Ureter (tissue), 1 donor: ENCODE measurements at regions not wholly inside any gene's neighbourhood (a gene's known extent, or its start where the extent isn't known, plus 50 kb on each side); places are given as distances from the start of the nearest gene placed in this dataset.

Source experiments
- DNase-seq: peaks from one replicate; pipeline ENCODE4 v3.0.0-alpha.2; 2020; ENCODE audit warnings: low spot score
- donor health status: DM: yes; HTN: yes; CAD: no.

- DNase-seq: no peak
These were observed 199.8 kb downstream of the DHX35 start for GRCh38 chr20:39161900-39162299.

- DNase-seq: no peak
These were observed 193.8 kb downstream of the DHX35 start for GRCh38 chr20:39155971-39156370.

GRCh38 chr20:39152742-39153141 is 190.6 kb downstream of the DHX35 start:
- DNase-seq: no peak

GRCh38 chr20:39152126-39152525 is 190.0 kb downstream of the DHX35 start:
- DNase-seq: peak; percentile 45

- no peak for DNase-seq
These were observed 188.4 kb downstream of the DHX35 start for GRCh38 chr20:39150501-39150900.

DNA sequence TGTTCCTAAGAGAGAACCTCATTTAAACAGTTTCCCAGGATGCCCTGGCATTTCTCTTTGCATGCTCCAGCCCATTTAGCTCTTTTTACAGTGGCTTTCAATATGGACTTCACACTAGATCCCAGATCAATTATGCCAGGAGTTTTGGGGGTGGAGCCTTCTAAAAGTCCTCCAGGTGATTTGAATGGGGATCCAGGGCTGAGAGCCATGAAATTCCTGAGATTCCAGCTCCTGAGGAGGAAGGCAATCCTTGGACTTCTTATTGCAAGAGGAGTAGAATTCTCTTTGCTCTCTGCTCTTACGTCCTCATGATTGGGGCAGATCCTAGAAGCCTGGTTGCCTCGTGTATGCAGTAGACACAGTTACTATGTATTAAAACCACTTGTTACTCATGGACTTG is 184.2 kb downstream of the DHX35 start:
- DNase-seq: no peak

- DNase-seq: no peak
These were observed 183.8 kb downstream of the DHX35 start for GRCh38 chr20:39145921-39146320.

DNA sequence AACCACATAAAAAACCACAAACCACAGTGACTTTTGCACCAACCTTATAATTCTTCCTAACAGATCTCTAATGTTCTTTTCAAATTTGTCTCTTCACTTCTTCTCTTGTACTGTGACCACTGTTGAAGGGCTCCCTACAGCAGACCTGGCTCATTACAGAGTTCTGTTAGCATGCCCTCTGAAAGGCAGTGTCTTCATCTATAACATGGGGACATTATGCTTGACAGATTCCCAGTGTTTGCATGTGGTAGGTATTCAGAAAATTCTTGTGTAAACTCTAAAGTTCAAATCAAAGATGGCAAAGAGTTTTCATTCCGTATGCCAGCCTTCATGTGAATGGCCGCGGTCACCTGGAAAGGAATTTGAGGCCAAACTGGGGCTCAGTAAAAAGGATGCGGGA is 182.6 kb downstream of the DHX35 start:
- no peak for DNase-seq

GRCh38 chr20:39142407-39143096 is 180.4 kb downstream of the DHX35 start:
- no peak for DNase-seq

GRCh38 chr20:39137299-39137698 is 175.2 kb downstream of the DHX35 start:
- DNase-seq: no peak

GRCh38 chr20:39136798-39137197 is 174.7 kb downstream of the DHX35 start:
- no peak for DNase-seq

DNA sequence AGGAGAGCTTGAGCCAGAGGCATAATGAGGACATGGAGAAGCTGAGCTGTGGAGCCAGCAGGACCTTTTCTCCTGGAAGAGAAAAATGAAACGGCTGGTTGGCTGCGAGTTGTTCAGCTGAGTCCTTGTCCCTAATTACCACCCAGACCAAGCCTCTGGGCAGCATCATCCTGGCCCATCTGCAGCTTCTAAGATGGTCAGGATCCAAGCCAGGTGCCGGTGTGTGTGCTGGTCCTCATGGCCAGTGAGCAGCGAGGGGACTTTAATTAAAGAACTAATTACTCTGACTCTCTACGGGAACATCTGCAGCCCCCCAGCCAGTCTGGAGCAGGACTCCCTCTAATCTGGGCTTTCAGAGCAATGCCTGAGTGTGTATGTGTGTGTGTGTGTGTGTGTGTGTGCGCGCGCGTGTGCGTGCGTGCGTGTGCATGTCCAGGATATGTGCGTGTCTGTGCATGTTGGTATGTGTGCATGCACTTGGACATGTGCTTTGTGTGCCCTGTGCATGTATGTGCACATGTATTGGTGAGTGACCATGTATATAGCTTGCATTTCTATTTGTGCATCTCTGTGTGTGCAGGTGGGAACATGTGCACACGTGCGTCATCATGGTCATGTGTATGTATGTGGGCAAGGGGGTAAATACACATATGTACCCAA is 173.9 kb downstream of the DHX35 start:
- no peak for DNase-seq

- DNase-seq: no peak
These were observed 171.1 kb downstream of the DHX35 start for GRCh38 chr20:39133201-39133600.

GRCh38 chr20:39132511-39132910 is 170.4 kb downstream of the DHX35 start:
- no peak for DNase-seq

- no peak for DNase-seq
These were observed 169.9 kb downstream of the DHX35 start for GRCh38 chr20:39132093-39132492.

DNA sequence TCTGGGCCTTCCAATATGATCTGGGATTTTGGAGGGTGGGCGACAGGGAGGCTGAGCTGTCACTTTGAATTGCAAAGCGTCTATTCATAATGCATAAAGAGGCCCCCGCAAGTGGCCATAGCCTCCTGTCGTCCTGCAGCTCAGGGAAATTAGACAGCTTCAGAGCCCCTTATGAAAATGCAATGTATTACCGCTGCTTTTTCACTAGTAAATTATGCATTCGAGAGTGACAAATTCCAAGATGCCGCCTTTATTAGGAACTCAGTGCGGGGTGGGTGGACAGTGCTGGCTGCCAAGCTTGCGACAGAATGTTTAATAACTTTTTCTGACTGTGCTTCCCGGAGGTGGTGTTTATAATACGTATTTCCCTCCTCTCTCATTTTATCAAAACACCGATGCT is 168.5 kb downstream of the DHX35 start:
- DNase-seq: no peak

DNA sequence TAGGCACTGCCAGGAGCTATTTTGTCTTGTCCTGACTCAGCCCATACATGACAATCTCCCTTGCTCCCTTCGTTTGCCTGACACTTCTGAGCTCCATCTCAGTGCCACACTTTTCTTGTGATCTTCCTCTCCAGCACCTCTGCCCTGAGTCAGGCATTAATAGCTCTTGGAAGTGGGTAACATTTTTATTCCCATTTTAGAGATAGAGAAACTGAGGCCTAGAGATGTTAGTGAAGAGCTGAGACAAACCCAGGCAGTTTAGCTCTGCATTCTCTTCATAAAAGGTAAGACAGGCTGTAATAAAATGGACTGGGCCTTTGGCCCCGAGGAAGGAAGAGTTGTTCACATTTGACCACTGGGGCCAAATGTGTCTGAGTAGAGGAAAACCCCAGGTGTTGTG is 167.4 kb downstream of the DHX35 start:
- DNase-seq: no peak

GRCh38 chr20:39124064-39124463 is 161.9 kb downstream of the DHX35 start:
- no peak for DNase-seq

DNA sequence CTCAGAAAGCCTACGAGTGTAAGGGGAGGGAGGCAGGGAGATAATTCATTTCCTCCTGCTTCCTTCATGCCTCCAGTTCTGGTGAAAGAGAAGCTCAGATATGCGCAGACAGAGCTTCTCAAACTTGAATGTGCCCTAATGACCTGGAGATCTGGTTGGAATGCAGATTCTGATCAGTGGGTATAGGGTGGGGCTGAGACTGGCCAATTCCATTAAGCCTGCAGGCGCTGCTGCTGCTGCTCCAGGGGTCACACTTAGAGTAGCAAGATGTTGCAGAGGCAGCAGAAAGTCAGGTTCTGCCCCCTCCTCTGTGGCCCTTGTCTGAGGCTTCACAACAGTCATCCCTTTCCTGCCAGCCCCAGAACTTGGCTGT is 161.0 kb downstream of the DHX35 start:
- no peak for DNase-seq

DNA sequence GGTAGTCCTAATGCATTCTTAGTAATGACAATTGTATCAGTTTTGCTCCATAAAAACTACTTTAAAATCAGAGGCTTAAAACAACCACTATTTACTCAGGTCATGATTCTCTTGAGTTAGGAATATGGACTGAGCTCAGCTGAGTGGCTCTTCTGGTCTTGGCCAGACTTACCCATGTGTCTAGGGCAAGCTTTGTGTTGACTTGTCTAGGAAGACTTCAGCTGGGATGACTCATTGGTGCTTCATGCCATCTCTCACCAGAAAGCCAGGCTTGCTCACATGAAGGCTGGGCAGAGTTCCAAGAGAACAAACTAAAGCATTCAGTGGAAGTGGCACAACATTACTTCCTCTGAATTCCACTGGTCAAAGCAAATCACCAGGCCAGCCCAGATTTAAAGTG is 155.3 kb downstream of the DHX35 start:
- no peak for DNase-seq

GRCh38 chr20:39116020-39116419 is 153.9 kb downstream of the DHX35 start:
- DNase-seq: no peak

GRCh38 chr20:39112178-39112743 is 150.1 kb downstream of the DHX35 start:
- DNase-seq: no peak

- no peak for DNase-seq
These were observed 149.4 kb downstream of the DHX35 start for GRCh38 chr20:39111359-39112177.
